ENCODE measurements at regions not wholly inside any gene's neighbourhood (a gene's known extent, or its start where the extent isn't known, plus 50 kb on each side); places are given as distances from the start of the nearest gene placed in this dataset.

GRCh38 chr20:11447371-11448100 lies 470.2 kb upstream of the BTBD3 start:
- Histone ChIP-seq H4K20me1 (replicated peaks; ENCODE audit: insufficient read depth) (no peaks in the 10 kb centered on the region), H3K27ac (ENCODE audit: low read depth) (peak overlapping the region; percentile 45; the same call in 1 of the 2 replicates), H2AFZ (no peak overlapping the region), H3K4me3 (no peak overlapping the region), H3K27me3 (ENCODE audit: insufficient read depth) (no peaks in the 10 kb centered on the region), H3F3A (replicated peaks; ENCODE audit: low read depth) (no peaks in the 10 kb centered on the region), H3K9me2 (ENCODE audit: insufficient read depth) (no peaks in the 10 kb centered on the region; the same call in 1 of the 2 replicates), H3K4me2 (peak overlapping the region; percentile 4), H3K36me3 (ENCODE audit: insufficient read depth) (no peaks in the 10 kb centered on the region), H3K79me2 (replicated peaks; ENCODE audit: insufficient read depth) (no peaks in the 10 kb centered on the region), H3K4me1 (ENCODE audit: insufficient read depth) (peaks cover 36% of the 10 kb centered on the region)
- peak; percentile 33; the same call in 1 of the 3 replicates for ATAC-seq
- H3K27me3 Mint-ChIP-seq (ENCODE audit: insufficient read depth, low read depth, poor library complexity), result no peaks in the 10 kb centered on the region
- peak overlapping the region; percentile 70; the same call in 1 of the 2 replicates for H3K27ac Mint-ChIP-seq
- peaks cover 41% of the 10 kb centered on the region for H3K4me1 Mint-ChIP-seq
- no peak overlapping the region; the same call in 2 of the 3 replicates for H3K4me3 Mint-ChIP-seq
- no peaks in the 10 kb centered on the region for H3K36me3 Mint-ChIP-seq (ENCODE audit: low read depth)
- peak; percentile 41 for DNase-seq (ENCODE audit: low spot score)
- no peaks in the 10 kb centered on the region for H3K9me3 Mint-ChIP-seq
- TF ChIP-seq REST (IDR thresholded peaks at IDR 0.05; ENCODE audit: unreplicated experiment) (no peak), ETS1 (IDR thresholded peaks at IDR 0.05) (no peak), NANOG (IDR thresholded peaks at IDR 0.05; ENCODE audit: borderline replicate concordance) (no peak), EZH2phosphoT487 (IDR thresholded peaks at IDR 0.05; ENCODE audit: unreplicated experiment) (no peak), JUNB (IDR thresholded peaks at IDR 0.05; ENCODE audit: unreplicated experiment) (no peak), ZNF114 (CRISPR knock-in tag; IDR thresholded peaks at IDR 0.05) (no peak), CREB1 (CRISPR knock-in tag; IDR thresholded peaks at IDR 0.05; ENCODE audit: low read depth) (no peak), POLR2AphosphoS5 (IDR thresholded peaks at IDR 0.05; ENCODE audit: low read depth) (no peak), CTCF (conservative IDR thresholded peaks at IDR 0.05; ENCODE audit: low read depth in 2 of 2) (no peak), STAT1 (IDR thresholded peaks at IDR 0.05; ENCODE audit: unreplicated experiment) (no peak), ZNF331 (CRISPR knock-in tag; IDR thresholded peaks at IDR 0.05; ENCODE audit: low read depth) (no peak)

All from GM23338 (cell line).